8988T (cell line): ENCODE measurements at regions not wholly inside any gene's neighbourhood (a gene's known extent, or its start where the extent isn't known, plus 50 kb on each side); places are given as distances from the start of the nearest gene placed in this dataset.

Experiments used
- DNase-seq: peaks from one replicate; pipeline ENCODE4 v3.0.0; 2011

GRCh38 chr7:54856856-54857255, 97.8 kb upstream of the SEC61G start:
- DNase-seq, result no peak

- DNase-seq, result no peak
Measured at GRCh38 chr7:54857294-54857693, 98.3 kb upstream of the SEC61G start.

- DNase-seq, result no peak
Measured at GRCh38 chr7:54858008-54858692, 99.1 kb upstream of the SEC61G start.

GRCh38 chr7:54859066-54859465, 100.1 kb upstream of the SEC61G start:
- DNase-seq, result no peak

GRCh38 chr7:54859545-54859944, 100.5 kb upstream of the SEC61G start:
- DNase-seq, result no peak

- no peak for DNase-seq
Measured at GRCh38 chr7:54860003-54860775, 101.2 kb upstream of the SEC61G start.

- no peak for DNase-seq
Measured at GRCh38 chr7:54860843-54861242, 101.8 kb upstream of the SEC61G start.

- no peak for DNase-seq
Measured at GRCh38 chr7:54864663-54865062, 105.7 kb upstream of the SEC61G start.

GRCh38 chr7:54869523-54869922, 110.5 kb upstream of the SEC61G start:
- no peak for DNase-seq

- DNase-seq, result no peak
Measured at GRCh38 chr7:54874804-54875203, 115.8 kb upstream of the SEC61G start.

GRCh38 chr7:54877683-54878082, 118.7 kb upstream of the SEC61G start:
- DNase-seq, result no peak

- DNase-seq, result no peak
Measured at GRCh38 chr7:54878339-54878738, 119.3 kb upstream of the SEC61G start.

- DNase-seq, result no peak
Measured at GRCh38 chr7:54879776-54880175, 120.8 kb upstream of the SEC61G start.

GRCh38 chr7:54880326-54880989, 121.4 kb upstream of the SEC61G start:
- DNase-seq, result no peak

- no peak for DNase-seq
Measured at GRCh38 chr7:54881816-54882520, 123.0 kb upstream of the SEC61G start.

GRCh38 chr7:54882694-54883093, 123.7 kb upstream of the SEC61G start:
- no peak for DNase-seq

- no peak for DNase-seq
Measured at GRCh38 chr7:54883576-54883975, 124.6 kb upstream of the SEC61G start.

GRCh38 chr7:54885285-54885684, 126.3 kb upstream of the SEC61G start:
- no peak for DNase-seq

GRCh38 chr7:54888067-54888733, 129.2 kb upstream of the SEC61G start:
- DNase-seq, result no peak

GRCh38 chr7:54888734-54889082, 129.7 kb upstream of the SEC61G start:
- no peak for DNase-seq

GRCh38 chr7:54897891-54898290, 120.9 kb upstream of the EGFR start:
- no peak for DNase-seq

- no peak for DNase-seq
Measured at GRCh38 chr7:54898659-54899340, 120.0 kb upstream of the EGFR start.
